Loucy (cell line): ENCODE measurements at regions not wholly inside any gene's neighbourhood (a gene's known extent, or its start where the extent isn't known, plus 50 kb on each side); places are given as distances from the start of the nearest gene placed in this dataset.

ENCODE experiments used
- EZH2phosphoT487 ChIP-seq: fragments of 200-600 bp; IDR thresholded peaks from 2 replicates; pipeline ENCODE4 v1.6.1; 2018; ENCODE audit warnings: antibody characterized with exemption, mild to moderate bottlenecking, moderate library complexity, borderline replicate concordance
- TF ChIP-seq, protein P1 (sequence below): fragments of 200-600 bp; sonication (generic); conservative IDR thresholded peaks from 2 replicates; pipeline ENCODE4 v1.5.1; 2014; ENCODE audit warnings: mild to moderate bottlenecking, antibody characterized with exemption, low read length

DNA sequence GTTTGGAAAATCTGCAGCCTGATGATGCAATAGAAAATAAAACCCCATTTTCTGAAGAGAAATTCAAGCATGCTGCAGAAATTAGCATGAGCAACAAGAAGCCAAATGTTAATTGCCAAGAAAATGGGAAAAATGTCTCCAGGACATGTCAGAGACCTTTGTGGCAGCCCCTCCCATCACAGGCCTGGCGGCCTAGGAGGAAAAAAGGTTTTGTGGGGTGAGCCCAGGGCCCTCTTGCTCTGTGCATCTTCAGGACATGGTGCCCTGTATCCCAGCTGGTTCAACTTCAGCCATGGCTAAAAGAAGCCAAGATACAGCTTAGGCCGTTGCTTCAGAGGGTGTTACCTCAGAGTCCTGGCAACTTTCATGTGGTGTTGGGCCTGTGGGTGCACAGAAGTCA, 775.5 kb upstream of the SEL1L start:
- TF ChIP-seq, protein P1, sequence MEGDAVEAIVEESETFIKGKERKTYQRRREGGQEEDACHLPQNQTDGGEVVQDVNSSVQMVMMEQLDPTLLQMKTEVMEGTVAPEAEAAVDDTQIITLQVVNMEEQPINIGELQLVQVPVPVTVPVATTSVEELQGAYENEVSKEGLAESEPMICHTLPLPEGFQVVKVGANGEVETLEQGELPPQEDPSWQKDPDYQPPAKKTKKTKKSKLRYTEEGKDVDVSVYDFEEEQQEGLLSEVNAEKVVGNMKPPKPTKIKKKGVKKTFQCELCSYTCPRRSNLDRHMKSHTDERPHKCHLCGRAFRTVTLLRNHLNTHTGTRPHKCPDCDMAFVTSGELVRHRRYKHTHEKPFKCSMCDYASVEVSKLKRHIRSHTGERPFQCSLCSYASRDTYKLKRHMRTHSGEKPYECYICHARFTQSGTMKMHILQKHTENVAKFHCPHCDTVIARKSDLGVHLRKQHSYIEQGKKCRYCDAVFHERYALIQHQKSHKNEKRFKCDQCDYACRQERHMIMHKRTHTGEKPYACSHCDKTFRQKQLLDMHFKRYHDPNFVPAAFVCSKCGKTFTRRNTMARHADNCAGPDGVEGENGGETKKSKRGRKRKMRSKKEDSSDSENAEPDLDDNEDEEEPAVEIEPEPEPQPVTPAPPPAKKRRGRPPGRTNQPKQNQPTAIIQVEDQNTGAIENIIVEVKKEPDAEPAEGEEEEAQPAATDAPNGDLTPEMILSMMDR = no peak
- no peak for TF ChIP-seq EZH2phosphoT487
